Activated CD8-positive, alpha-beta memory T cell treated with anti-CD3 and anti-CD28 coated beads, Interleukin-2, amount 50 U/mL, for 48 hours (primary cell): ENCODE measurements at regions not wholly inside any gene's neighbourhood (a gene's known extent, or its start where the extent isn't known, plus 50 kb on each side); places are given as distances from the start of the nearest gene placed in this dataset.

Source experiments
- DNase-seq: peaks from one replicate; pipeline ENCODE4 v3.0.0-alpha.2; 2020

- no peak for DNase-seq
Observed at GRCh38 chr22:48351376-48352085, 1476.1 kb downstream of the BRD1 start.

- no peak for DNase-seq
Observed at GRCh38 chr22:48350456-48350855, 1477.2 kb downstream of the BRD1 start.

- DNase-seq, result no peak
Observed at GRCh38 chr22:48348855-48349254, 1478.8 kb downstream of the BRD1 start.

- no peak for DNase-seq
Observed at GRCh38 chr22:48347311-48347710, 1480.4 kb downstream of the BRD1 start.

GRCh38 chr22:48346911-48347310 lies 1480.8 kb downstream of the BRD1 start:
- no peak for DNase-seq

GRCh38 chr22:48346311-48346710 lies 1481.4 kb downstream of the BRD1 start:
- DNase-seq, result no peak

GRCh38 chr22:48345631-48346030 lies 1482.0 kb downstream of the BRD1 start:
- no peak for DNase-seq

- DNase-seq, result no peak
Observed at GRCh38 chr22:48343461-48343860, 1484.2 kb downstream of the BRD1 start.

- no peak for DNase-seq
Observed at GRCh38 chr22:48342732-48343131, 1484.9 kb downstream of the BRD1 start.

- DNase-seq, result no peak
Observed at GRCh38 chr22:48342016-48342415, 1485.7 kb downstream of the BRD1 start.

- no peak for DNase-seq
Observed at GRCh38 chr22:48340727-48341709, 1486.7 kb downstream of the BRD1 start.

- DNase-seq, result no peak
Observed at GRCh38 chr22:48340191-48340590, 1487.5 kb downstream of the BRD1 start.

- DNase-seq, result no peak
Observed at GRCh38 chr22:48338793-48339705, 1488.6 kb downstream of the BRD1 start.

GRCh38 chr22:48337957-48338792 lies 1489.5 kb downstream of the BRD1 start:
- DNase-seq, result no peak

- DNase-seq, result no peak
Observed at GRCh38 chr22:48336339-48337060, 1491.2 kb downstream of the BRD1 start.

- no peak for DNase-seq
Observed at GRCh38 chr22:48335442-48336139, 1492.1 kb downstream of the BRD1 start.

GRCh38 chr22:48334971-48335370 lies 1492.7 kb downstream of the BRD1 start:
- no peak for DNase-seq

- DNase-seq, result no peak
Observed at GRCh38 chr22:48333816-48334735, 1493.6 kb downstream of the BRD1 start.

GRCh38 chr22:48333323-48333763 lies 1494.3 kb downstream of the BRD1 start:
- DNase-seq, result no peak
